ENCODE measurements at regions not wholly inside any gene's neighbourhood (a gene's known extent, or its start where the extent isn't known, plus 50 kb on each side); places are given as distances from the start of the nearest gene placed in this dataset.

- WGBS, 2 donors: 49 to 65% methylated on average over 6 of the region's 6 CpGs
- Histone ChIP-seq H3K4me1 (ENCODE audit: control insufficient read depth in 5 of 5, insufficient read depth in 5 of 5, low read length in 5 of 5) (no peaks in the 10 kb centered on the region), H3K9me3 (ENCODE audit: control insufficient read depth in 4 of 4, insufficient read depth in 3 of 4, low read length in 3 of 4) (no peaks in the 10 kb centered on the region), H3K36me3 (ENCODE audit: control insufficient read depth in 4 of 4, insufficient read depth in 4 of 4, low read length in 4 of 4) (no peaks in the 10 kb centered on the region), H3K27me3 (ENCODE audit: control insufficient read depth in 3 of 3, insufficient read depth in 3 of 3, low read length in 2 of 3) (no peaks in the 10 kb centered on the region), H3K27ac (ENCODE audit: low read depth in 1 of 2, low read length in 1 of 2) (no peak overlapping the region), H3K4me3 (no peak overlapping the region), H3K9ac (ENCODE audit: insufficient read depth in 1 of 2, low read length in 2 of 2) (no peak overlapping the region)
- DNase-seq: no peak
- no peak for ATAC-seq (ENCODE audit: insufficient read depth, low FRiP score)
- no peak for TF ChIP-seq CTCF (IDR thresholded peaks at IDR 0.05; ENCODE audit: control extremely low read depth, extremely low read depth)
Observed at GRCh38 chr2:81529944-81530343, 1225.4 kb upstream of the LRRTM1 start.

GRCh38 chr2:81528852-81529480 lies 1224.4 kb upstream of the LRRTM1 start:
- WGBS, 2 donors: 79 to 88% methylated on average over 3 of the region's 3 CpGs
- H3K36me3 ChIP-seq (ENCODE audit: control insufficient read depth in 4 of 4, insufficient read depth in 4 of 4, low read length in 4 of 4): no peaks in the 10 kb centered on the region
- H3K9ac ChIP-seq (ENCODE audit: insufficient read depth in 1 of 2, low read length in 2 of 2): no peak overlapping the region
- H3K4me3 ChIP-seq: no peak overlapping the region
- TF ChIP-seq CTCF (IDR thresholded peaks at IDR 0.05; ENCODE audit: control extremely low read depth, extremely low read depth): no peak
- DNase-seq (no peak), ATAC-seq (ENCODE audit: insufficient read depth, low FRiP score) (no peak)
- H3K27me3 ChIP-seq (ENCODE audit: control insufficient read depth in 3 of 3, insufficient read depth in 3 of 3, low read length in 2 of 3): no peaks in the 10 kb centered on the region
- no peaks in the 10 kb centered on the region for H3K4me1 ChIP-seq (ENCODE audit: control insufficient read depth in 5 of 5, insufficient read depth in 5 of 5, low read length in 5 of 5)
- H3K27ac ChIP-seq (ENCODE audit: low read depth in 1 of 2, low read length in 1 of 2): no peak overlapping the region
- no peaks in the 10 kb centered on the region for H3K9me3 ChIP-seq (ENCODE audit: control insufficient read depth in 4 of 4, insufficient read depth in 3 of 4, low read length in 3 of 4)

- 81 to 86% methylated on average over 2 of the region's 2 CpGs for WGBS, 2 donors
- no peak for TF ChIP-seq CTCF (IDR thresholded peaks at IDR 0.05; ENCODE audit: control extremely low read depth, extremely low read depth)
- H3K9me3 ChIP-seq (ENCODE audit: control insufficient read depth in 4 of 4, insufficient read depth in 3 of 4, low read length in 3 of 4): no peaks in the 10 kb centered on the region
- no peaks in the 10 kb centered on the region for H3K27me3 ChIP-seq (ENCODE audit: control insufficient read depth in 3 of 3, insufficient read depth in 3 of 3, low read length in 2 of 3)
- H3K4me1 ChIP-seq (ENCODE audit: control insufficient read depth in 5 of 5, insufficient read depth in 5 of 5, low read length in 5 of 5): no peaks in the 10 kb centered on the region
- H3K27ac ChIP-seq (ENCODE audit: low read depth in 1 of 2, low read length in 1 of 2): no peak overlapping the region
- H3K9ac ChIP-seq (ENCODE audit: insufficient read depth in 1 of 2, low read length in 2 of 2): no peak overlapping the region
- H3K4me3 ChIP-seq: no peak overlapping the region
- ATAC-seq (ENCODE audit: insufficient read depth, low FRiP score) (no peak), DNase-seq (no peak)
- H3K36me3 ChIP-seq (ENCODE audit: control insufficient read depth in 4 of 4, insufficient read depth in 4 of 4, low read length in 4 of 4): no peaks in the 10 kb centered on the region
Observed at GRCh38 chr2:81523344-81523743, 1218.8 kb upstream of the LRRTM1 start.

GRCh38 chr2:81513328-81513727 lies 1208.8 kb upstream of the LRRTM1 start:
- no peak for ATAC-seq (ENCODE audit: insufficient read depth, low FRiP score)
- no peak for TF ChIP-seq CTCF (IDR thresholded peaks at IDR 0.05; ENCODE audit: control extremely low read depth, extremely low read depth)
- 78 to 90% methylated on average over 2 of the region's 2 CpGs for WGBS, 2 donors

More at GRCh38 chr2:81513328-81513727, 1208.8 kb upstream of the LRRTM1 start:
- Histone ChIP-seq H3K9me3 (ENCODE audit: control insufficient read depth in 4 of 4, insufficient read depth in 3 of 4, low read length in 3 of 4) (no peaks in the 10 kb centered on the region), H3K4me1 (ENCODE audit: control insufficient read depth in 5 of 5, insufficient read depth in 5 of 5, low read length in 5 of 5) (no peaks in the 10 kb centered on the region), H3K27ac (ENCODE audit: low read depth in 1 of 2, low read length in 1 of 2) (no peak overlapping the region), H3K9ac (ENCODE audit: insufficient read depth in 1 of 2, low read length in 2 of 2) (no peak overlapping the region), H3K36me3 (ENCODE audit: control insufficient read depth in 4 of 4, insufficient read depth in 4 of 4, low read length in 4 of 4) (no peaks in the 10 kb centered on the region), H3K4me3 (no peak overlapping the region), H3K27me3 (ENCODE audit: control insufficient read depth in 3 of 3, insufficient read depth in 3 of 3, low read length in 2 of 3) (no peaks in the 10 kb centered on the region)
- DNase-seq: no peak
